DMS 273 (cell line): ENCODE measurements at regions not wholly inside any gene's neighbourhood (a gene's known extent, or its start where the extent isn't known, plus 50 kb on each side); places are given as distances from the start of the nearest gene placed in this dataset.
A peak's percentile ranks its signal among the peaks of the same experiment; 100 is the strongest.
"Not testable (repeated sequence)": the region's sequence is repeated elsewhere in the genome, so short reads cannot be mapped to it uniquely, and the experiment has no call there.

Experiments
- DNase-seq: peaks from one replicate; lab custom pipeline; 2025; ENCODE audit not compliant: unreplicated experiment; lab: John Stamatoyannopoulos, UW

GRCh38 chr19:20294181-20294580 lies 127.2 kb downstream of the ZNF486 start:
- DNase-seq, result no peak

GRCh38 chr19:20292520-20292919 lies 125.5 kb downstream of the ZNF486 start:
- DNase-seq, result not testable (repeated sequence)

DNA sequence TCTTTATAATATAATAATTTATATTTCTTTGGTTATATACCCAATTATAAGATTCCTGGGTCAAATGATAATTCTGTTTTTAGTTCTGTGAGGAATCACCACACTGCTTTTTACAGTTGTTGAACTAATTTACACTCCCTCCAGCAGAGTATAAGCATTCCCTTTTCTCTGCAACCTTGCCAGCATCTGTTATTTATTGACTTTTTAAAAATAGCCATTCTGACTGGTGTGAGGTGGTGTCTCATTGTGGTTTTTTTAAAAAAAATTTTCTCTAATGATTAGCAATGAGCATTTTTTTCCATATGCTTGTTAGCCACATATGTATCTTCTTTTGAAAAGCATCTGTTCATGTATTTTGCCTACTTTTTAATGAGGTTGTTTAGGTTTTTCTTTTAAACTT lies 122.2 kb downstream of the ZNF486 start:
- DNase-seq, result no peak

- DNase-seq, result no peak
Measured at GRCh38 chr19:20287070-20287469, 120.1 kb downstream of the ZNF486 start.

DNA sequence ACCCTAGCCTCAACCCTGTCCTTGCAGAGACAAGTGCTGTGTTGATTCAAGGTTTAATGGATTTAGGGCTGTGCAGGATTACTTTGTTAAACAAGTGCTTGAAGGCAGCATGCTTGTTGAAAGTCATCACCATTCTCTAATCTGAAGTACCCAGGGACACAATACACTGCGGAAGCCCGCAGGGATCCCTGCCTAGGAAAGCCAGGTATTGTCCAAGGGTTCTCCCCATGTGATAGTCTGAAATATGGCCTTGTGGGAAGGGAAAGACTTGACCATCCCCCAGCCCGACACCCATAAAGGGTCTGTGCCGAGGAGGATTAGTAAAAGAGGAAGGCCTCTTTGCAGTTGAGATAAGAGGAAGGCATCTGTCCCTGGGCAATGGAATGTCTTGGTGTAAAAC lies 118.9 kb downstream of the ZNF486 start:
- not testable (repeated sequence) for DNase-seq

- DNase-seq, result no peak
Measured at GRCh38 chr19:20279516-20279915, 112.5 kb downstream of the ZNF486 start.

DNA sequence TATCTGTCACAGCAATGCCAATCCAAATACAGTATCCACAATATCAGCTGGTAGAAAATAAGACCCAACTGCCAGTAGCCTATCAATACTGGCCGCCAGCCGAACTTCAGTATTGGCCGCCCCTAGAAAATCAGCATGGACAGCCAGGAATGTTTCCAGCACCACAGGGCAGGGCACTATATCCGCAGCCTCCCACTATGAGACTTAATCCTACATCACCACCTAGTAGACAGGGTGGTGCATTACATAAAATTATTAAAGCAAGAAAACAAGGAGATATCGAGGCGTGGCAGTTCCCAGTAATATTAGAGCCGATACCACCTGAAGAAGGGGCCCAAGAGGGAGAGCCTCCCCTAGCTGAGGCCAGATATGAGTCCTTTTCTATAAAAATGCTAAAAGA lies 111.3 kb downstream of the ZNF486 start:
- no peak for DNase-seq

GRCh38 chr19:20276732-20277082 lies 109.7 kb downstream of the ZNF486 start:
- not testable (repeated sequence) for DNase-seq

DNA sequence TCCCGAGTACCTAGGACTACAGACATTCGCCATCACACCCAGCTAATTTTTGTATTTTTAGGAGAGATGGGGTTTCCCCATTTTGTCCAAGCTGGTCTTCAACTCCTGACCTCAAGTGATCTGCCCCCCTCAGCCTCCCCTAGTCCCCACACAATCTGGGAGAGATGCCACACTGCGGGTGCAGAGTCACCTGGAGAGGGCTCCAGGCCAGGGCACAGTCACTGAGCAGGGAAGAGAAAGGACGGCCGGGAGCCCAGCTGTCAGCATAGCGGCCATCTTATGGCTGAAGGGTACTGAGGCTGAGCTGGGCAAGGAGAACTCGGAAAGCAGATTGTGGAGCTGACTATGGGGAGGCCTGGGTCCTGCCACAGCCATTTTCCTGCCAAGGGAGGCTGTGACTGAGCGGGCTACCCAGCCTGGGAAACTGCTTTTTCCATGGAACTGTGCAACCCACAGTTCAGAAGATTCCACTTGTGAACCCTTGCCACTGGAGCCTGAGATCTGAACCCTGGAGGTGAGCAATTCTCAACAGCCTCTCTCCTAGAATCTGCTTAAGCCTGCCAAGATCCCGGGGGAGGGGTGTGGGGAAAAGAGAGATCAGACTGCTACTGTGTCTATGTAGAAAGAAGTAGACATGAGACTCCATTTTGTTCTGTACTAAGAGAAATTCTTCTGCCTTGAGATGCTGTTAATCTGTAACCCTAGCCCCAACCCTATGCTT lies 109.2 kb downstream of the ZNF486 start:
- no peak for DNase-seq

DNA sequence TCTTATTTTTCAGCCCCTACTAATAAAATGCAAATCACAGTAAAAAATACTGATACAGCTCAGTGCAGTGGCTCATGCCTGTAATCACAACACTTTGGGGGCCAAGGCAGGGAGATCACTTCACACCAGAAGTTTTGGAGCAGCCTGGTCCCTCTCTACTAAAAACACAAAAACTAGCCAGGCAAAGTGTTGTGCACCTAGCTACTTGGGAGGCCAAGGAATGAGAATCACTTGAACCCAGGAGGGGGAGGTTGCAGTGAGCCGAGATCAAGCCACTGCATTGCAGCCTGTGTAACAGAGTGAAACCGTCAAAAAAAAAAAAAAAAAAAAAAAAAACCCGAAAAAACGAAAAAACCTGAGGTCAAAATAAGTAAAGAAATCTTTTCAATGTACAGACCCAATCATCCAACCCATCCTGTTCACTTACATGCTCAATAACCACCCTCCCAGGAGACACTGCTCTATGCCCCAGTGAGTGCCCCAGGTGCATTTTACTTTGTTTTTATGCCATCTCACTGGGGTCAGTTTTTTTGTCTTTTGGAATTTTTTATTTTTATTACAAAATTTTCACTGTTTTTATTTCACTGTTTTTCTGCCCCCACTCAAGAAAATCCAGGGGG lies 107.0 kb downstream of the ZNF486 start:
- no peak for DNase-seq

- DNase-seq, result peak; percentile 62
Measured at GRCh38 chr19:20273376-20273775, 106.4 kb downstream of the ZNF486 start.

- not testable (repeated sequence) for DNase-seq
Measured at GRCh38 chr19:20272627-20273010, 105.6 kb downstream of the ZNF486 start.

DNA sequence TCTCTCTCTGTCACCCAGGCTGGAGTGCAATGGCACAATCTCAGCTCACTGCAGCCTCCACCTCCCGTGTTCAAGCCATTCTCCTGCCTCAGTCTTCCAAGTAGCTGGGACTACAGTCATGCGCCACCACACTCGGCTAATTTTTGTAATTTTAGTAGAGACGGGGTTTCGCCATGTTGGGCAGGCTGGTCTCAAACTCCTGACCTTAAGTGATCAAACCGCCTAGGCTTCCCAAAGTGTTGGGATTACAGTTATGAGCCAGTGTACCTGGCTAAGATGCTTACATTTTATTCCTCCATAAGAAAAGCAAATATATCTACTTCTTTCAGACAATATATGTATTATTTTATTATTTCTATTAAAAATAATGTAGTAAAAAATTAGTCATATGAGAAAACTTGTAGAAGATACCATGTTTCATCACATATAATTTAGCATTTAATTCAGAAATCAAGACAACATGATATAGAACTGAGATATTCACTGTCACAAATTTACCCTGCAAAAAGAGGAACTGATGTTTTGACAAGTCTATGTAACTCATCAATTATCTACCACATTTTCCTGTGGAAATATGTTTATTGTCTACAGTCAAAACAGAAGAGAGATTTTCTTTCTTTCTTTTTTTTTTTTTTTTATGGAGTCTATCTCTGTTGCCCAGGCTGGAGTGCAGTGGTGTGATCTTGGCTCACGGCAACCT lies 105.1 kb downstream of the ZNF486 start:
- not testable (repeated sequence) for DNase-seq

GRCh38 chr19:20271215-20271926 lies 104.4 kb downstream of the ZNF486 start:
- no peak for DNase-seq

- DNase-seq, result no peak
Measured at GRCh38 chr19:20269461-20269860, 102.4 kb downstream of the ZNF486 start.

GRCh38 chr19:20261513-20261912 lies 94.5 kb downstream of the ZNF486 start:
- DNase-seq, result not testable (repeated sequence)

DNA sequence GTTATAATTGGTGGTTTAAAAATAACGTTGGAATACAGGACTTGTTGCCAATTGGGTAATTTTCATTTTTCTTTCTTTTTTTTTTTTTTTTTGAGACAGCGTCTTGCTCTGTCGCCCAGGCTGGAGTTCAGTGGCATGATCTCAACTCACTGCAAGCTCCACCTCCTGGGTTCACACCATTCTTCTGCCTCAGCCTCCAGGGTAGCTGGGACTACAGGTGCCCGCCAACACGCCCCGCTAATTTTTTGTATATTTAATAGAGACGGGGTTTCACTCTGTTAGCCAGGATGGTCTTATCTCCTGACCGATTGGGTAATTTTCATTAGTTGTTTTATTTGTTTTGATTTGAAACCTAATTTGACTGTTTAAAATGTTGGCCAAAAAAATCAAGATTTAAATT lies 93.7 kb downstream of the ZNF486 start:
- DNase-seq, result not testable (repeated sequence)

GRCh38 chr19:20259615-20260014 lies 92.6 kb downstream of the ZNF486 start:
- DNase-seq, result no peak

DNA sequence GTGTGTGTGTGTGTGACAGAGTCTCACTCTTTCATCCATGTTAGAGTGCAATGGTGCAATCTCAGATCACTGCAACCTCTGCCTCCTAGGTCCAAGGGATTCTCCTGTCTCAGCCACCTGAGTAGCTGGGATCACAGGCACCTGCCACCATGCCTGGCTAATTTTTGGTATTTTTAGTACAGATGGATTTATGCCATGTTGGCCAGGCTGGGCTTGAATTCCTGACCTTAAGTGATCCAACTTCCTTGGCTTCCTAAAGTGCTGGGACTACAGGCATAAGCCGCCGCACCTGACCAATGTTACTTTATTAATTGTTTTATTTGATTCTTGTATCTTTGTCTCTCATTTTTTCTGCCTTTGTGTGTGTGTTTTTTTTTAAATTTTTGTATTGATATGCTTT lies 89.6 kb downstream of the ZNF486 start:
- DNase-seq, result no peak

GRCh38 chr19:20254121-20254520 lies 87.1 kb downstream of the ZNF486 start:
- DNase-seq, result no peak

DNA sequence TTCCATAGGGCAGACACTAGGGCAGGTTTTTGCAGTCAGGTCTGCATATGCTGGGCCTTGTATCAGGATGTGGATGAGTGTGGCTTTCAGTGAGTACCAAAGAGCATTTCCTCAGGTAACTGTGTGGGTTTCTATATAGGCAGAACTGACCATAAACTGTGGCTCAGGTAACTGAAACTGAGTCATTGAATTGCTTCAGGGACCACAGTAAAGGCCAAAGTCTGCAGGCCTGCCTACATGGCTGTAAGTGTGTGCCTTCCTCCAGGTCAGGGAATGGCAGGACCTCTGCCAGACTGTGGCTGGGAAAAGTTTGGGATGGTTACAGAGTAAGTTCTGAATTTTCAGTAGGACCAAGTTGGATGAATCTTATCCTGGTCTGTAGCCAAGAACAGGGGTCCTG lies 85.6 kb downstream of the ZNF486 start:
- no peak for DNase-seq

- DNase-seq, result no peak
Measured at GRCh38 chr19:20250627-20251026, 83.6 kb downstream of the ZNF486 start.
